Smooth muscle cell (in vitro differentiated cells): ENCODE measurements at regions not wholly inside any gene's neighbourhood (a gene's known extent, or its start where the extent isn't known, plus 50 kb on each side); places are given as distances from the start of the nearest gene placed in this dataset.

Experiments
- DNase-seq: peaks from one replicate; lab custom pipeline; 2025; ENCODE audit not compliant: unreplicated experiment; lab: John Stamatoyannopoulos, UW
- H2AFZ ChIP-seq: fragments of 200-600 bp; sonication (generic); 2 replicates; pipeline ENCODE4 v1.6.0; 2016; ENCODE audit warnings: antibody characterized with exemption, low read depth, mild to moderate bottlenecking
- H3F3A ChIP-seq: fragments of 200-600 bp; sonication (generic); 2 replicates; pipeline ENCODE4 v1.6.0; 2017; ENCODE audit warnings: antibody characterized with exemption, low read depth
- H3K27ac ChIP-seq: fragments of 200-600 bp; sonication (generic); 2 replicates; pipeline ENCODE4 v1.5.1; 2016; ENCODE audit warnings: low read depth, mild to moderate bottlenecking
- H3K27me3 ChIP-seq: fragments of 200-600 bp; sonication (generic); 2 replicates; pipeline ENCODE4 v1.6.1; 2016; ENCODE audit warnings: low read depth, mild to moderate bottlenecking
- H3K36me3 ChIP-seq: fragments of 200-600 bp; sonication (generic); 2 replicates; pipeline ENCODE4 v1.5.1; 2016; ENCODE audit warnings: low read depth
- H3K4me1 ChIP-seq: fragments of 200-600 bp; sonication (generic); 2 replicates; pipeline ENCODE4 v1.5.1; 2016; ENCODE audit warnings: low read depth
- H3K4me2 ChIP-seq: fragments of 200-600 bp; sonication (generic); 2 replicates; pipeline ENCODE4 v1.6.0; 2016; ENCODE audit warnings: mild to moderate bottlenecking
- H3K4me3 ChIP-seq: fragments of 200-600 bp; sonication (generic); 2 replicates; pipeline ENCODE4 v1.5.1; 2016; ENCODE audit warnings: mild to moderate bottlenecking
- H3K79me2 ChIP-seq: fragments of 200-600 bp; sonication (generic); 2 replicates; pipeline ENCODE4 v1.6.0; 2016; ENCODE audit warnings: low read depth, mild to moderate bottlenecking
- H3K9ac ChIP-seq: fragments of 200-600 bp; sonication (generic); 2 replicates; pipeline ENCODE4 v1.6.0; 2016; ENCODE audit warnings: low read depth
- H3K9me3 ChIP-seq: fragments of 200-600 bp; sonication (generic); replicated peaks from 2 replicates; pipeline ENCODE4 v1.5.1; 2016; ENCODE audit warnings: low read depth
- H4K20me1 ChIP-seq: fragments of 200-600 bp; sonication (generic); 2 replicates; pipeline ENCODE4 v1.6.0; 2016; ENCODE audit warnings: low read depth
- WGBS: methylation state at CpG from one replicate; pipeline ENCODE4 v1.1.7; 2016; ENCODE audit warnings: low lambda C conversion rate; 5-methylcytosine and 5-hydroxymethylcytosine counted together
- TF ChIP-seq, protein P1 (sequence below): fragments of 200-600 bp; sonication (generic); IDR thresholded peaks from 2 replicates; pipeline ENCODE4 v1.5.1; 2017; ENCODE audit warnings: borderline replicate concordance, mild to moderate bottlenecking, antibody characterized with exemption; ENCODE audit not compliant: insufficient read depth, poor library complexity, severe bottlenecking

DNA sequence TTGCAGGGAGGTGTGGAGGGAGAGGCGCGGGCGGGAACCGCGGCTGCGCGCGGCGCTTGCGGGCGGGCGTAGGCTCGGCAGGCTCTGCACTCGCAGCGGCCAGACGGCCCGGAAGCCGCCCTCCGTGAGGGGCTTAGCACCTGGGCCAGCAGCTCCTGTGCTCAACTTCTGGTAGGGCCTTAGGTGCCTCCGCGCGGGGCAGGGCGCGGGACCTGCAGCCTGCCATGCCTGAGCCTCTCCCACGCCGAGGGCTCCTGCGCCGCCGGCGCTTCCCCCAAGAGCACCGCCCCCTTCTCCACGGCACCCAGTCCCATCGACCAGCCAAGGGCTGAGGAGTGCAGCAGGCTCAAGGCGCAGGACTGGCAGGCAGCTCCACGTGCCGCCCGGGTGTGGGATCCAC lies 940.8 kb upstream of the PCDH9 start:
- no peak overlapping the region for H3K27ac ChIP-seq
- TF ChIP-seq, protein P1, sequence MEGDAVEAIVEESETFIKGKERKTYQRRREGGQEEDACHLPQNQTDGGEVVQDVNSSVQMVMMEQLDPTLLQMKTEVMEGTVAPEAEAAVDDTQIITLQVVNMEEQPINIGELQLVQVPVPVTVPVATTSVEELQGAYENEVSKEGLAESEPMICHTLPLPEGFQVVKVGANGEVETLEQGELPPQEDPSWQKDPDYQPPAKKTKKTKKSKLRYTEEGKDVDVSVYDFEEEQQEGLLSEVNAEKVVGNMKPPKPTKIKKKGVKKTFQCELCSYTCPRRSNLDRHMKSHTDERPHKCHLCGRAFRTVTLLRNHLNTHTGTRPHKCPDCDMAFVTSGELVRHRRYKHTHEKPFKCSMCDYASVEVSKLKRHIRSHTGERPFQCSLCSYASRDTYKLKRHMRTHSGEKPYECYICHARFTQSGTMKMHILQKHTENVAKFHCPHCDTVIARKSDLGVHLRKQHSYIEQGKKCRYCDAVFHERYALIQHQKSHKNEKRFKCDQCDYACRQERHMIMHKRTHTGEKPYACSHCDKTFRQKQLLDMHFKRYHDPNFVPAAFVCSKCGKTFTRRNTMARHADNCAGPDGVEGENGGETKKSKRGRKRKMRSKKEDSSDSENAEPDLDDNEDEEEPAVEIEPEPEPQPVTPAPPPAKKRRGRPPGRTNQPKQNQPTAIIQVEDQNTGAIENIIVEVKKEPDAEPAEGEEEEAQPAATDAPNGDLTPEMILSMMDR: no peak
- H3K36me3 ChIP-seq: no peaks in the 10 kb centered on the region
- no peaks in the 10 kb centered on the region for H3K9me3 ChIP-seq
- H3K4me2 ChIP-seq: no peak overlapping the region
- WGBS: 96% methylated on average over 37 of the region's 37 CpGs
- no peaks in the 10 kb centered on the region for H3K4me1 ChIP-seq
- no peak overlapping the region for H3K9ac ChIP-seq
- no peak overlapping the region for H2AFZ ChIP-seq
- no peak overlapping the region for H3K4me3 ChIP-seq
- no peaks in the 10 kb centered on the region for H3F3A ChIP-seq
- H3K79me2 ChIP-seq: no peaks in the 10 kb centered on the region
- H4K20me1 ChIP-seq: no peaks in the 10 kb centered on the region
- no peaks in the 10 kb centered on the region for H3K27me3 ChIP-seq
- no peak for DNase-seq

DNA sequence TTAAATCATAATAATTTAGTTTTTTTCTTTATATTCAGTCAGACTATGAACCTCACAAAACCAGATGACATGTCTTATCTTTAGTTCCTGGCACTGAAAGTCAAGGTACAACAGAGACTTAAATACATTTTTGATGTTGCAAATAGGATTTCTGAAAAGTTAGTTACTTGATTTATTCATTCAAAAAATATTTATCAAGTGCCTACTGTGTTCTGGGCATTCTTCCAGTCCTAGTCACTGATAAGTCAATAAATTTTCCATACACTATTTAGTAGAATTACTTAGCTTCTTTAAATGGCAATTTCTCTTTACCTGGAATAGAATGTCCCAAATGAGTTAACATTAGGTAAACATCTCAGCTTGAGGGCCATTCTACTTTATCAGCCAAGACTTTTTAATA lies 938.3 kb upstream of the PCDH9 start:
- H2AFZ ChIP-seq: no peak overlapping the region
- H3K9ac ChIP-seq: no peak overlapping the region
- TF ChIP-seq, protein P1: no peak
- no peaks in the 10 kb centered on the region for H4K20me1 ChIP-seq
- no peaks in the 10 kb centered on the region for H3K79me2 ChIP-seq
- no peaks in the 10 kb centered on the region for H3K36me3 ChIP-seq
- H3K4me3 ChIP-seq: no peak overlapping the region
- H3K9me3 ChIP-seq: no peaks in the 10 kb centered on the region
- no peaks in the 10 kb centered on the region for H3K4me1 ChIP-seq
- H3K27ac ChIP-seq: no peak overlapping the region
- H3F3A ChIP-seq: no peaks in the 10 kb centered on the region
- DNase-seq: no peak
- no peaks in the 10 kb centered on the region for H3K27me3 ChIP-seq
- no peak overlapping the region for H3K4me2 ChIP-seq

DNA sequence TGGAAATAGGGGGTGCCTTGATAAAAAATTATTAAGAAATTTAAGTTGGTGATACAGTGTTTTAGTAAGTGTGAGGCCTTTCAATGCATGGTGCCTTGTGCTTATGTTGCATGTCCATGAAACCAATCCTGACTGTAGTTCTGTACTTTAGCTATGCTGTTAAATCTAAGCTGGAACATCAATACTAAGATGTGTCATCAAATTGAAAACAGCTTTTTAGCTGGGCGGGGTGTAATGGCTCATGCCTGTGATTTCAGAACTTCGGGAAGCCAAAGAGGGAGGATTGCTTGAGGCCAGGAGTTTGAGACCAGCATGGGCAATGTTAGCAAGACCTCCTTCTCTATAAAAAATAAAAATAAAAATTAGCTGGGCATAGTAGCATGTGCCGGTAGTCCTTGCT lies 930.3 kb upstream of the PCDH9 start:
- WGBS: 86% methylated on average over 3 of the region's 3 CpGs
- Histone ChIP-seq H3K36me3 (no peaks in the 10 kb centered on the region), H3F3A (no peaks in the 10 kb centered on the region), H3K9ac (no peak overlapping the region), H3K27me3 (no peaks in the 10 kb centered on the region), H3K27ac (no peak overlapping the region), H3K79me2 (no peaks in the 10 kb centered on the region), H2AFZ (no peak overlapping the region), H3K4me2 (no peak overlapping the region), H4K20me1 (no peaks in the 10 kb centered on the region), H3K4me3 (no peak overlapping the region), H3K9me3 (no peaks in the 10 kb centered on the region), H3K4me1 (no peaks in the 10 kb centered on the region)
- DNase-seq: no peak
- TF ChIP-seq, protein P1: no peak

DNA sequence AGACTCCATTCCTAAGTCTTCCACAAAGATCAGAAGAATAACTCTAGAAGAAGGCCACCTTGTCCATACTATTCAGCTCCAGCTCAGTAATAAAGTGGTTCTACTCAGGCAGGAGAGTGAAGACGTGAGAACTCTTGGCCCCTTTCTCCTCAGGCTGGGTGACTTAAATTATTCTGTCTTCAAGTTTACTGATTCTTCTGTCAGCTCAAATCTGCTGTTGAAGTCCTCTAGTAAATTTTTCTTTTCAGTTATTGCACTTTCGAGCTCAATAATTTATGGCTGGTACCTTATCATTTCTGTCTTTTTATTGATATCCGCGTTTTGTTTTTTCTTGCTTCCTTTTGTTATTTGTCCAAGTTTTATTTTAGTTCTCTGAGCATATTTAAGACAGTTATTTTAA lies 922.3 kb upstream of the PCDH9 start:
- no peaks in the 10 kb centered on the region for H3K9me3 ChIP-seq
- no peak overlapping the region for H3K4me2 ChIP-seq
- no peaks in the 10 kb centered on the region for H3K4me1 ChIP-seq
- 86% methylated on average over 4 of the region's 4 CpGs for WGBS
- TF ChIP-seq, protein P1: no peak
- no peak overlapping the region for H3K4me3 ChIP-seq
- H3K27me3 ChIP-seq: no peaks in the 10 kb centered on the region
- H3K79me2 ChIP-seq: no peaks in the 10 kb centered on the region
- no peak overlapping the region for H3K9ac ChIP-seq
- H4K20me1 ChIP-seq: no peaks in the 10 kb centered on the region
- no peak overlapping the region for H2AFZ ChIP-seq
- no peaks in the 10 kb centered on the region for H3F3A ChIP-seq
- no peaks in the 10 kb centered on the region for H3K36me3 ChIP-seq
- no peak overlapping the region for H3K27ac ChIP-seq
- no peak for DNase-seq
